Activated naive CD8-positive, alpha-beta T cell treated with anti-CD3 and anti-CD28 coated beads, Interleukin-2, amount 50 U/mL, for 24 hours (primary cell): ENCODE measurements at regions not wholly inside any gene's neighbourhood (a gene's known extent, or its start where the extent isn't known, plus 50 kb on each side); places are given as distances from the start of the nearest gene placed in this dataset.
"Not testable (repeated sequence)": the region's sequence is repeated elsewhere in the genome, so short reads cannot be mapped to it uniquely, and the experiment has no call there.

Source experiments
- ATAC-seq: fragments of 150-1000 bp; cut with Tn5 transposase; one replicate; pipeline ENCODE4 v1.10.0; 2021
- DNase-seq: peaks from one replicate; pipeline ENCODE4 v3.0.0; 2021
- H3K27ac Mint-ChIP-seq: one replicate; pipeline ENCODE4 v1.8.0; 2021; ENCODE audit warnings: mild to moderate bottlenecking, mixed read lengths
- H3K27me3 Mint-ChIP-seq: one replicate; pipeline ENCODE4 v1.8.0; 2021; ENCODE audit warnings: mixed read lengths
- H3K36me3 Mint-ChIP-seq: one replicate; pipeline ENCODE4 v1.8.0; 2021; ENCODE audit warnings: low read depth, mixed read lengths
- H3K4me1 Mint-ChIP-seq: one replicate; pipeline ENCODE4 v1.8.0; 2021; ENCODE audit warnings: mixed read lengths
- H3K4me3 Mint-ChIP-seq: one replicate; pipeline ENCODE4 v1.8.0; 2021; ENCODE audit warnings: mild to moderate bottlenecking, moderate library complexity, mixed read lengths
- H3K9me3 Mint-ChIP-seq: one replicate; pipeline ENCODE4 v1.8.0; 2021; ENCODE audit warnings: mixed read lengths

DNA sequence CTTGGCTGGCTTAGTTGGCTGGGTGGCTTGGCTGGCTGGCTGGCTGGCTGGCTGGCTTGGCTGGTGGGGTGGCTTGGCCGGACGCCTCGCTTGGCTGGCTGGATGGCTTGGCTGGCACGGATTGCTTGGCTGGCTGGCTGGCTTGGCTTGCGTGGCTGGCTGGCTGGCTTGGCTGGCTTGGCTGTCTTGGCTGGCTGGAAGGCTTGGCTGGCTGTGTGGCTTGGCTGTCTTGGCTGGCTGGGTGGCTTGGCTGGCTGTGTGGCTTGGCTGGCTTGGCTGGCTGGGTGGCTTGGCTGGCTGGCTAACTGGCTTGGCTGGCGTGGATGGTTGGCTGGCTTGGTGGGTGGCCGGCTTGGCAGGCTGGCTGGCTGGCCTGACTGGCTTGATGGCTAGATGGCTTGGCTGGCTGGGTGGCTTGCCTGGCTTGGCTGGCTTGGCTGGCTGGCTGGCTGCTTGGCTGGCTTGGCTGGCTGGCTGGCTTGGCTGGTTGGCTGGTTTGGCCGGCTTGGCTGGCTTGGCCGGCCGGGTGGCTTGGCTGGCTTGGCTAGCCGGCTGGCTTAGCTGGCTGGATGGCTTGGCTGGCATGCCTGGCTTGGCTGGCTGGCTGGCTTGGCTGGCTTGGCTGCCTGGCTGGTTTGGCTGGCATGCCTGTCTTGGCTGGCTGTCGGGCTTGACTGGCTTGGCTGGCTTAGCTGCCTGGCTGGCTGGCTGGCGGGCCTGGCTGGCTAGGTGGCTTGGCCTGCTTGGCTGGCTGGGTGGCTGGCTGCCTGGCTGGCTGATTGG lies 2812.7 kb downstream of the RPIA start:
- not testable (repeated sequence) for H3K27me3 Mint-ChIP-seq, DNase-seq, H3K9me3 Mint-ChIP-seq, H3K4me1 Mint-ChIP-seq, ATAC-seq, H3K36me3 Mint-ChIP-seq, H3K4me3 Mint-ChIP-seq, H3K27ac Mint-ChIP-seq

DNA sequence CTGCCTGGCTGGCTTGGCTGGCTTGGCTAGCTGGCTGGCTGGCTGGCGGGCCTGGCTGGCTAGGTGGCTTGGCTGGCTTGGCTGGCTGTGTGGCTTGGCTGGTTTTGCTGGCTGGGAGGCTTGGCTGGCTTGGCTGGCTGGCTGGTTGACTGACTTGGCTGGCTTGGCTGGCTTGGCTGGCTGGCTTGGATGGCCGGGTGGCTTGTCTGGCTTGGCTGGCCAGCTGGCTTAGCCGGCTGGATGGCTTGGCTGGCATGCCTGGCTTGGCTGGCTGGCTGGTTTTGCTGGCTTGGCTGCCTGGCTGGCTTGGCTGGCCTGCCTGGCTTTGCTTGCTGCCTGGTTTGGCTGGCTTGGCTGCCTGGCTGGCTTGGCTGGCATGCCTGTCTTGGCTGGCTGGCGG lies 2817.3 kb downstream of the RPIA start:
- H3K27me3 Mint-ChIP-seq, DNase-seq, H3K27ac Mint-ChIP-seq, ATAC-seq, H3K4me1 Mint-ChIP-seq, H3K9me3 Mint-ChIP-seq, H3K4me3 Mint-ChIP-seq, H3K36me3 Mint-ChIP-seq: not testable (repeated sequence)

DNA sequence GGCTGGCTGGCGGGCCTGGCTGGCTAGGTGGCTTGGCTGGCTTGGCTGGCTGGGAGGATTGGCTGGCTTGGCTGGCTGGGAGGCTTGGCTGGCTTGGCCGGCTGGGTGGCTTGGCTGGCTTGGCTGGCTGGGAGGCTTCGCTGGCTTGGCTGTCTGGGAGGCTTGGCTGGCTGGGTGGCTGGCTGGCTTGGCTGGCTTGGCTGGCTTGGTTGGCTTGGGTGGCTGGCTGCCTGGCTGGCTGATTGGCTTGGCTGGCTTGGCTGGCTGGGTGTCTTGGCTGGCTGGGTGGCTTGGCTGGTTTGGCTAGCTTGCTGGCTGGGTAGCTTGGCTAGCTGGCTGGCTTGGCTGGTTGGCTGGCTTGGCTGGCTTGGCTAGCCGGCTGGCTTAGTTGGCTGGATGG lies 2817.8 kb downstream of the RPIA start:
- H3K36me3 Mint-ChIP-seq, H3K27me3 Mint-ChIP-seq, H3K27ac Mint-ChIP-seq, H3K4me1 Mint-ChIP-seq, ATAC-seq, DNase-seq, H3K9me3 Mint-ChIP-seq, H3K4me3 Mint-ChIP-seq: not testable (repeated sequence)

DNA sequence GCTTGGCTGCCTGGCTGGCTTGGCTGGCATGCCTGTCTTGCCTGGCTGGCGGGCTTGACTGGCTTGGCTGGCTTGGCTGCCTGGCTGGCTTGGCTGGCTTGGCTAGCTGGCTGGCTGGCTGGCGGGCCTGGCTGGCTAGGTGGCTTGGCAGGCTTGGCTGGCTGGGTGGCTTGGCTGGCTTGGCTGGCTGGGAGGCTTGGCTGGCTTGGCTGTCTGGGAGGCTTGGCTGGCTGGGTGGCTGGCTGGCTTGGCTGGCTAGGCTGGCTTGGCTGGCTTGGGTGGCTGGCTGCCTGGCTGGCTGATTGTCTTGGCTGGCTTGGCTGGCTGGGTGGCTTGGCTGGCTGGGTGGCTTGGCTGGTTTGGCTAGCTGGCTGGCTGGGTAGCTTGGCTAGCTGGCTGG lies 2819.7 kb downstream of the RPIA start:
- H3K27me3 Mint-ChIP-seq, H3K27ac Mint-ChIP-seq, ATAC-seq, DNase-seq, H3K9me3 Mint-ChIP-seq, H3K4me3 Mint-ChIP-seq, H3K36me3 Mint-ChIP-seq, H3K4me1 Mint-ChIP-seq: not testable (repeated sequence)

DNA sequence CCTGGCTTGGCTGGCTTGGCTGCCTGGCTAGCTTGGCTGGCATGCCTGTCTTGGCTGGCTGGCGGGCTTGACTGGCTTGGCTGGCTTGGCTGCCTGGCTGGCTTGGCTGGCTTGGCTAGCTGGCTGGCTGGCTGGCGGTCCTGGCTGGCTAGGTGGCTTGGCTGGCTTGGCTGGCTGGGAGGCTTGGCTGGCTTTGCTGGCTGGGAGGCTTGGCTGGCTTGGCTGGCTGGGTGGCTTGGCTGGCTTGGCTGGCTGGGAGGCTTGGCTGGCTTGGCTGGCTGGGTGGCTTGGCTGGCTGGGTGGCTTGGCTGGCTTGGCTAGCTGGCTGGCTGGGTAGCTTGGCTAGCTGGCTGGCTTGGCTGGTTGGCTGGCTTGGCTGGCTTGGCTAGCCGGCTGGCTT lies 2824.5 kb downstream of the RPIA start:
- not testable (repeated sequence) for H3K27ac Mint-ChIP-seq, ATAC-seq, H3K27me3 Mint-ChIP-seq, DNase-seq, H3K9me3 Mint-ChIP-seq, H3K4me1 Mint-ChIP-seq, H3K36me3 Mint-ChIP-seq, H3K4me3 Mint-ChIP-seq

DNA sequence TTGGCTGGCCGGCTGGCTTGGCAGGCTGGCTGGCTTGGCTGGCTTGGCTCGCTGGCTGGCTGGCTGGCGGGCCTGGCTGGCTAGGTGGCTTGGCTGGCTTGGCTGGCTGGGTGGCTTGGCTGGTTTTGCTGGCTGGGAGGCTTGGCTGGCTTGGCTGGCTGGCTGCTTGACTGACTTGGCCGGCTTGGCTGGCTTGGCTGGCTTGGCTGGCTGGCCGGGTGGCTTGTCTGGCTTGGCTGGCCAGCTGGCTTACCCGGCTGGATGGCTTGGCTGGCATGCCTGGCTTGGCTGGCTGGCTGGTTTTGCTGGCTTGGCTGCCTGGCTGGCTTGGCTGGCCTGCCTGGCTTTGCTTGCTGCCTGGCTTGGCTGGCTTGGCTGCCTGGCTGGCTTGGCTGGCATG lies 2825.2 kb downstream of the RPIA start:
- not testable (repeated sequence) for H3K27me3 Mint-ChIP-seq, H3K36me3 Mint-ChIP-seq, DNase-seq, H3K4me1 Mint-ChIP-seq, H3K27ac Mint-ChIP-seq, H3K4me3 Mint-ChIP-seq, H3K9me3 Mint-ChIP-seq, ATAC-seq

DNA sequence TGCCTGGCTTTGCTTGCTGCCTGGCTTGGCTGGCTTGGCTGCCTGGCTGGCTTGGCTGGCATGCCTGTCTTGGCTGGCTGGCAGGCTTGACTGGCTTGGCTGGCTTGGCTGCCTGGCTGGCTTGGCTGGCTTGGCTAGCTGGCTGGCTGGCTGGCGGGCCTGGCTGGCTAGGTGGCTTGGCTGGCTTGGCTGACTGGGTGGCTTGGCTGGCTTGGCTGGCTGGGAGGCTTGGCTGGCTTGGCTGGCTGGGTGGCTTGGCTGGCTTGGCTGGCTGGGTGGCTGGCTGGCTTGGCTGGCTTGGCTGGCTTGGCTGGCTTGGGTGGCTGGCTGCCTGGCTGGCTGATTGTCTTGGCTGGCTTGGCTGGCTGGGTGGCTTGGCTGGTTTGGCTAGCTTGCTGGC lies 2826.4 kb downstream of the RPIA start:
- H3K9me3 Mint-ChIP-seq, H3K4me1 Mint-ChIP-seq, DNase-seq, H3K27me3 Mint-ChIP-seq, ATAC-seq, H3K4me3 Mint-ChIP-seq, H3K36me3 Mint-ChIP-seq, H3K27ac Mint-ChIP-seq: not testable (repeated sequence)

DNA sequence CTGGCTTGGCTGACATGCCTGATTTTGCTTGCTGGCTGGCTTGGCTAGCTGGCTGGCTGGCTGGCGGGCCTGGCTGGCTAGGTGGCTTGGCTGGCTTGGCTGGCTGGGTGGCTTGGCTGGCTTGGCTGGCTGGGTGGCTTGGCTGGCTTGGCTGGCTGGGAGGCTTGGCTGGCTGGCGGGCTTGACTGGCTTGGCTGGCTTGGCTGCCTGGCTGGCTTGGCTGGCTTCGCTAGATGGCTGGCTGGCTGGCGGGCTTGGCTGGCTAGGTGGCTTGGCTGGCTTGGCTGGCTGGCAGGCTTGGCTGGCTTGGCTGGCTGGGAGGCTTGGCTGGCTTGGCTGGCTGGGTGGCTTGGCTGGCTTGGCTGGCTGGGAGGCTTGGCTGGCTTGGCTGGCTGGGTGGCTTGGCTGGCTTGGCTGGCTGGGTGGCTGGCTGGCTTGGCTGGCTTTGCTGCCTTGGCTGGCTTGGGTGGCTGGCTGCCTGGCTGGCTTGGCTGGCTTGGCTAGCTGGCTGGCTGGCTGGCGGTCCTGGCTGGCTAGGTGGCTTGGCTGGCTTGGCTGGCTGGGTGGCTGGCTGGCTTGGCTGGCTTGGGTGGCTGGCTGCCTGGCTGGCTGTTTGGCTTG lies 2827.0 kb downstream of the RPIA start:
- not testable (repeated sequence) for DNase-seq, H3K4me3 Mint-ChIP-seq, ATAC-seq, H3K4me1 Mint-ChIP-seq, H3K36me3 Mint-ChIP-seq, H3K9me3 Mint-ChIP-seq, H3K27ac Mint-ChIP-seq, H3K27me3 Mint-ChIP-seq

DNA sequence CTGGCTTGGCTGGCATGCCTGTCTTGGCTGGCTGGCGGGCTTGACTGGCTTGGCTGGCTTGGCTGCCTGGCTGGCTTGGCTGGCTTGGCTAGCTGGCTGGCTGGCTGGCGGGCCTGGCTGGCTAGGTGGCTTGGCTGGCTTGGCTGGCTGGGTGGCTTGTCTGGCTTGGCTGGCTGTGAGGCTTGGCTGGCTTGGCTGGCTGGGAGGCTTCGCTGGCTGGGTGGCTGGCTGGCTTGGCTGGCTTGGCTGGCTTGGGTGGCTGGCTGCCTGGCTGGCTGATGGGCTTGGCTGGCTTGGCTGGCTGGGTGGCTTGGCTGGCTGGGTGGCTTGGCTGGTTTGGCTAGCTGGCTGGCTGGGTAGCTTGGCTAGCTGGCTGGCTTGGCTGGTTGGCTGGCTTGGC lies 2827.9 kb downstream of the RPIA start:
- not testable (repeated sequence) for H3K36me3 Mint-ChIP-seq, H3K27ac Mint-ChIP-seq, H3K9me3 Mint-ChIP-seq, ATAC-seq, H3K4me3 Mint-ChIP-seq, DNase-seq, H3K27me3 Mint-ChIP-seq, H3K4me1 Mint-ChIP-seq

DNA sequence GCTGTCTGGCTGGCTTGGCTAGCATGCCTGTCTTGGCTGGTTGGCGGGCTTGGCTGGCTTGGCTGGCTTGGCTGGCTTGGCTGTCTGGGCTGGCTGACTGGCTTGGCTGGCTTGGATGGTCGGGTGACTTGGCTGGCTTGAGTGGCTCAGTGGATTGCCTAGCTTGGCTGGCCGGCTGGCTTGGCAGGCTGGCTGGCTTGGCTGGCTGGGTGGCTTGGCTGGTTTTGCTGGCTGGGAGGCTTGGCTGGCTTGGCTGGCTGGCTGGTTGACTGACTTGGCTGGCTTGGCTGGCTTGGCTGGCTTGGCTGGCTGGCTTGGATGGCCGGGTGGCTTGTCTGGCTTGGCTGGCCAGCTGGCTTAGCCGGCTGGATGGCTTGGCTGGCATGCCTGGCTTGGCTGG lies 2828.4 kb downstream of the RPIA start:
- H3K36me3 Mint-ChIP-seq, H3K27ac Mint-ChIP-seq, ATAC-seq, H3K27me3 Mint-ChIP-seq, H3K9me3 Mint-ChIP-seq, H3K4me1 Mint-ChIP-seq, H3K4me3 Mint-ChIP-seq, DNase-seq: not testable (repeated sequence)

DNA sequence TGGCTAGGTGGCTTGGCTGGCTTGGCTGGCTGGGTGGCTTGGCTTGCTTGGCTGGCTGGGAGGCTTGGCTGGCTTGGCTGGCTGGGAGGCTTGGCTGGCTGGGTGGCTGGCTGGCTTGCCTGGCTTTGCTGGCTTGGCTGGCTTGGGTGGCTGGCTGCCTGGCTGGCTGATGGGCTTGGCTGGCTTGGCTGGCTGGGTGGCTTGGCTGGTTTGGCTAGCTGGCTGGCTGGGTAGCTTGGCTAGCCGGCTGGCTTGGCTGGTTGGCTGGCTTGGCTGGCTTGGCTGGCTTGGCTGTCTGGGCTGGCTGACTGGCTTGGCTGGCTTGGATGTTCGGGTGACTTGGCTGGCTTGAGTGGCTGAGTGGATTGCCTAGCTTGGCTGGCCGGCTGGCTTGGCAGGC lies 2829.1 kb downstream of the RPIA start:
- H3K4me3 Mint-ChIP-seq, ATAC-seq, H3K4me1 Mint-ChIP-seq, H3K9me3 Mint-ChIP-seq, H3K27ac Mint-ChIP-seq, H3K27me3 Mint-ChIP-seq, DNase-seq, H3K36me3 Mint-ChIP-seq: not testable (repeated sequence)

DNA sequence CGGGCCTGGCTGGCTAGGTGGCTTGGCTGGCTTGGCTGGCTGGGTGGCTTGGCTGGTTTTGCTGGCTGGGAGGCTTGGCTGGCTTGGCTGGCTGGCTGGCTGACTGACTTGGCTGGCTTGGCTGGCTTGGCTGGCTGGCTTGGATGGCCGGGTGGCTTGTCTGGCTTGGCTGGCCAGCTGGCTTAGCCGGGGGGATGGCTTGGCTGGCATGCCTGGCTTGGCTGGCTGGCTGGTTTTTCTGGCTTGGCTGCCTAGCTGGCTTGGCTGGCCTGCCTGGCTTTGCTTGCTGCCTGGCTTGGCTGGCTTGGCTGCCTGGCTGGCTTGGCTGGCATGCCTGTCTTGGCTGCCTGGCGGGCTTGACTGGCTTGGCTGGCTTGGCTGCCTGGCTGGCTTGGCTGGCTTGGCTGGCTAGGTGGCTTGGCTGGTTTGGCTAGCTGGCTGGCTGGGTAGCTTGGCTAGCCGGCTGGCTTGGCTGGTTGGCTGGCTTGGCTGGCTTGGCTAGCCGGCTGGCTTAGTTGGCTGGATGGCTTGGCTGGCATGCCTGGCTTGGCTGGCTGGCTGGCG lies 2829.6 kb downstream of the RPIA start:
- H3K4me1 Mint-ChIP-seq, DNase-seq, H3K9me3 Mint-ChIP-seq, H3K27me3 Mint-ChIP-seq, ATAC-seq, H3K27ac Mint-ChIP-seq, H3K4me3 Mint-ChIP-seq, H3K36me3 Mint-ChIP-seq: not testable (repeated sequence)

DNA sequence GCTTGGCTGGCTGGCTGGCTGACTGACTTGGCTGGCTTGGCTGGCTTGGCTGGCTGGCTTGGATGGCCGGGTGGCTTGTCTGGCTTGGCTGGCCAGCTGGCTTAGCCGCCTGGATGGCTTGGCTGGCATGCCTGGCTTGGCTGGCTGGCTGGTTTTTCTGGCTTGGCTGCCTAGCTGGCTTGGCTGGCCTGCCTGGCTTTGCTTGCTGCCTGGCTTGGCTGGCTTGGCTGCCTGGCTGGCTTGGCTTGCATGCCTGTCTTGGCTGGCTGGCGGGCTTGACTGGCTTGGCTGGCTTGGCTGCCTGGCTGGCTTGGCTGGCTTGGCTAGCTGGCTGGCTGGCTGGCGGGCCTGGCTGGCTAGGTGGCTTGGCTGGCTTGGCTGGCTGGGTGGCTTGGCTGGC lies 2830.5 kb downstream of the RPIA start:
- H3K36me3 Mint-ChIP-seq, DNase-seq, H3K27ac Mint-ChIP-seq, H3K9me3 Mint-ChIP-seq, H3K4me3 Mint-ChIP-seq, H3K27me3 Mint-ChIP-seq, ATAC-seq, H3K4me1 Mint-ChIP-seq: not testable (repeated sequence)

DNA sequence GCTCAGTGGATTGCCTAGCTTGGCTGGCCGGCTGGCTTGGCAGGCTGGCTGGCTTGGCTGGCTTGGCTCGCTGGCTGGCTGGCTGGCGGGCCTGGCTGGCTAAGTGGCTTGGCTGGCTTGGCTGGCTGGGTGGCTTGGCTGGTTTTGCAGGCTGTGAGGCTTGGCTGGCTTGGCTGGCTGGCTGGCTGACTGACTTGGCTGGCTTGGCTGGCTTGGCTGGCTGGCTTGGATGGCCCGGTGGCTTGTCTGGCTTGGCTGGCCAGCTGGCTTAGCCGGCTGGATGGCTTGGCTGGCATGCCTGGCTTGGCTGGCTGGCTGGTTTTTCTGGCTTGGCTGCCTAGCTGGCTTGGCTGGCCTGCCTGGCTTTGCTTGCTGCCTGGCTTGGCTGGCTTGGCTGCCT lies 2831.4 kb downstream of the RPIA start:
- not testable (repeated sequence) for H3K27me3 Mint-ChIP-seq, H3K9me3 Mint-ChIP-seq, ATAC-seq, H3K27ac Mint-ChIP-seq, H3K4me3 Mint-ChIP-seq, H3K36me3 Mint-ChIP-seq, DNase-seq, H3K4me1 Mint-ChIP-seq

DNA sequence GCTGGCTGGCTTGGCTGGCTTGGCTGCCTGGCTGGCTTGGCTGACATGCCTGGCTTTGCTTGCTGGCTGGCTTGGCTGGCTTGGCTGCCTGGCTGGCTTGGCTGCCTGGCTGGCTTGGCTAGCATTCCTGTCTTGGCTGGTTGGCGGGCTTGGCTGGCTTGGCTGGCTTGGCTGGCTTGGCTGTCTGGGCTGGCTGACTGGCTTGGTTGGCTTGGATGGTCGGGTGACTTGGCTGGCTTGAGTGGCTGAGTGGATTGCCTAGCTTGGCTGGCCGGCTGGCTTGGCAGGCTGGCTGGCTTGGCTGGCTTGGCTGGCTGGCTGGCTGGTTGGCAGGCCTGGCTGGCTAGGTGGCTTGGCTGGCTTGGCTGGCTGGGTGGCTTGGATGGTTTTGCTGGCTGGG lies 2832.3 kb downstream of the RPIA start:
- not testable (repeated sequence) for H3K27me3 Mint-ChIP-seq, H3K27ac Mint-ChIP-seq

More for the DNA sequence above, 2832.3 kb downstream of the RPIA start:
- ATAC-seq, H3K4me1 Mint-ChIP-seq, DNase-seq, H3K36me3 Mint-ChIP-seq, H3K9me3 Mint-ChIP-seq, H3K4me3 Mint-ChIP-seq: not testable (repeated sequence)
